Activated T-helper 1 cell treated with anti-CD3 and anti-CD28 coated beads, Interleukin-12 subunit alpha, Interleukin-12 subunit beta, Interleukin-2, Interleukin-4 antibody, amounts not matched to agents 30 ng/mL and 10 ng/mL and 1 ng/mL, durations not matched to agents 14 hours and 24 hours and 36 hours (primary cell): ENCODE measurements at regions not wholly inside any gene's neighbourhood (a gene's known extent, or its start where the extent isn't known, plus 50 kb on each side); places are given as distances from the start of the nearest gene placed in this dataset.

Experiments
- DNase-seq: peaks from one replicate; pipeline ENCODE4 v3.0.0; 2021; ENCODE audit warnings: low spot score
- H3K27ac Mint-ChIP-seq: one replicate; pipeline ENCODE4 v1.8.0; 2021; ENCODE audit warnings: mild to moderate bottlenecking, mixed read lengths
- H3K27me3 Mint-ChIP-seq: one replicate; pipeline ENCODE4 v1.8.0; 2022; ENCODE audit warnings: mild to moderate bottlenecking, moderate library complexity, mixed read lengths; ENCODE audit not compliant: insufficient read depth
- H3K36me3 Mint-ChIP-seq: one replicate; pipeline ENCODE4 v1.8.0; 2021; ENCODE audit warnings: low read depth, mixed read lengths
- H3K4me1 Mint-ChIP-seq: one replicate; pipeline ENCODE4 v1.8.0; 2021; ENCODE audit warnings: low read depth, mixed read lengths
- H3K4me3 Mint-ChIP-seq: one replicate; pipeline ENCODE4 v1.8.0; 2021; ENCODE audit warnings: mild to moderate bottlenecking, moderate library complexity, mixed read lengths
- H3K9me3 Mint-ChIP-seq: one replicate; pipeline ENCODE4 v1.8.0; 2021; ENCODE audit warnings: mixed read lengths
- intact Hi-C: fragments of 100-400 bp; cut with micrococcal nuclease; formaldehyde crosslinking; loops from one replicate; pipeline ENCODE4 v1.15.1; 2024

DNA sequence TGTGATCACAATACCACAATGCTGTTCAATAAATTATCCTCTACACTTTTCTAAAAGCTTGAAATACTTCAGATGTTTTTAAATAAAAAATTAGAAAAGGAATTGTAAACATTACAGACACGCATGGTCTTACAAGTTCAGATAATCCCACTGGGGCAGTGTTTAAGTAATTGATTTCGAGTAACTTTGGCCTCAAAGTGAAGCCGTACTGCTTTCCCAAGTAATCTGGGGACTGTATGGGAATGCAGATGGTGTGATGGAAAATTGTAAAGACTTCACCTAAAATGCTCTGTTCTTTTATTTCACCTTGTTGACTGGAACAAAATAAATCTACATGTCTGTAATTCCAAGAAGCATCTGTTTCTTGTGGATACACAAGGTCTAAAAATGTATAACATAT is 401.7 kb upstream of the LYPLAL1 start:
- Mint-ChIP-seq H3K4me1 (no peaks in the 10 kb centered on the region), H3K36me3 (no peaks in the 10 kb centered on the region), H3K4me3 (no peak overlapping the region), H3K27ac (no peak overlapping the region), H3K9me3 (no peaks in the 10 kb centered on the region), H3K27me3 (no peaks in the 10 kb centered on the region)
- no peak for DNase-seq
- intact Hi-C loops: no loop called here

DNA sequence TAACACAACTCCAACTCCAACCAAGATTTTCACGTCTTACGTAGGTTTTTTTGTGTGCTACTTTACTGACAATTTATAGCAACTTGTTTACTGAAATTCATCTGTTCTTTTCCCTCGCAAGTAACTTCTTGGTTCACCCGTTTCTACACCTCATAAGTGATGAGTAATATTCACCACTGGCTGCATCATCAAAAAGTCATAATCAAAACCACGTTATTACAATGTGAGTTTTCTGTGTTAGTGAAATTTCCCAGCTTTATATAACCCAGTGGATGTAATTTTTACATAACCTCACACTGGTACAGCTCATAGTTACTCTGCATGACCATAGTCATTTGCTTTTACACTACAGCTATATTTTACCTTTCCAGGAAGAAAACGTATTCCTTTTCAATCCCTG is 401.1 kb upstream of the LYPLAL1 start:
- intact Hi-C loops: no loop called here
- Mint-ChIP-seq H3K9me3 (no peaks in the 10 kb centered on the region), H3K4me3 (no peak overlapping the region), H3K27ac (no peak overlapping the region), H3K27me3 (no peaks in the 10 kb centered on the region), H3K4me1 (no peaks in the 10 kb centered on the region), H3K36me3 (no peaks in the 10 kb centered on the region)
- DNase-seq: no peak

DNA sequence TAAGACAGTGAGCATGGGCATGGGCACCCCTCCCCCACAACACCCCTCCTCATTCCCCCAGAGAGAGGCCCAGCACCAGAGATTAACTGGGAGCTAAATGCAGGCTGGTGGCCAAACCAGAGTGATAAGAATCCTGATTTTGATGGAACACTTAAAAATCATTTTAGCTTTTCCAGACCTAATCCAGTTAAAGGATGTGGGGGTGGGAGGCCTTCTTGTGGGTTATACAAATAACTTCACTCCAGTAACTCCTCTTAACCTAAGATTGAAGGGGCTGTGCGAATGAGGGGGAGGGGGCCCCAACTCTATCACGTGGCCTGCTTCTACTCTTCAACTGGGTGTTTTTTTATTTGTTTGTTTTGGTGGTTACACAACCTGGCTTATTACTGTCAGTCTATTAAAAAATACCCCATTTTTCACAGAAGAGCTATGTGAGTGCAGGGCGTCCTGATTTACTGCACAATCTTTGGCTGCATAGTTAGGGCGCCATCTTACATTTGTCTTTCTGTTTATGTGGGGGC is 398.1 kb upstream of the LYPLAL1 start:
- Mint-ChIP-seq H3K9me3 (no peaks in the 10 kb centered on the region), H3K27me3 (no peaks in the 10 kb centered on the region), H3K4me3 (no peak overlapping the region), H3K4me1 (no peaks in the 10 kb centered on the region), H3K36me3 (no peaks in the 10 kb centered on the region), H3K27ac (no peak overlapping the region)
- no peak for DNase-seq
- intact Hi-C loops: no loop called here

DNA sequence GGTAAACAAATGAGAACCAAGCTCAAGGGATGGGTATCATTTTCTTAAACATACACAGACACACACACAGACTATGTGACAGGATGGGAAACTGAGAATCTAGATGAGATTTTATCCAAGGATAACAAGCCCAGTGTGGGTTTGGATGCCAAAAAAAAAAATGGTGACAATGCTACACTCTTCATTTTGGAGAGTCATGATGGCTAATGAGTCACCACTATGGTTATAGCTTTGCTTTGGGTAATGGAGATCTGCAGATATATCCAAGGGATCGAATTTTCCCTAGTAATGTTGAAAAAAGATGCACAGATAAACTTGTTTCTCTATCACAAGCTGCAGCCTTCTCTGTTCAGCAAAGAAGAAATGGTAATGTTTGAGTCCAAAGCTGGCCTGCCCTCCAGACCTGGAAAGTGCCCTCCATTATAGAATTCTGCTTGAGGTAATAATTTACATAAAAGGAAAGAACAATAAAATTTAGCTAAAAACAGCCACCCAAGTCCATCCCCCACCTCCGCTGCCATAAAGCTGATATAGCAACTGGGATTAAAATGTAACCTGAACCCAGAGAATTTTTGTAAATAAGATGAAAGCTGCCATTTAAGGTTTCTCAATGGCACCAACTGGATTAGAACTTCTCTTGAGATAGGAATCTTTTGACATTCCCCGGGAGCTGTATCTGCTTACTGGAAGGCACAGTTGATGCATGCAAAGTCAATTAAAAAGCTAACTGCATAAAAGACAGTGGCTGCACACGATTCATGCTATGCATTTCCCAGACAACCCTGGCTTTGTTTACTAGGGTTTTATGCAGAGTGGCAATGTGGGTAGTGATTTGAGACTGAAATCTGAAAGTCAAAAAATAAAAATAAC is 395.2 kb upstream of the LYPLAL1 start:
- intact Hi-C loops: no loop called here
- H3K36me3 Mint-ChIP-seq: no peaks in the 10 kb centered on the region
- no peaks in the 10 kb centered on the region for H3K27me3 Mint-ChIP-seq
- H3K4me1 Mint-ChIP-seq: no peaks in the 10 kb centered on the region
- H3K4me3 Mint-ChIP-seq: no peak overlapping the region
- DNase-seq: no peak
- H3K27ac Mint-ChIP-seq: no peak overlapping the region
- H3K9me3 Mint-ChIP-seq: no peaks in the 10 kb centered on the region

DNA sequence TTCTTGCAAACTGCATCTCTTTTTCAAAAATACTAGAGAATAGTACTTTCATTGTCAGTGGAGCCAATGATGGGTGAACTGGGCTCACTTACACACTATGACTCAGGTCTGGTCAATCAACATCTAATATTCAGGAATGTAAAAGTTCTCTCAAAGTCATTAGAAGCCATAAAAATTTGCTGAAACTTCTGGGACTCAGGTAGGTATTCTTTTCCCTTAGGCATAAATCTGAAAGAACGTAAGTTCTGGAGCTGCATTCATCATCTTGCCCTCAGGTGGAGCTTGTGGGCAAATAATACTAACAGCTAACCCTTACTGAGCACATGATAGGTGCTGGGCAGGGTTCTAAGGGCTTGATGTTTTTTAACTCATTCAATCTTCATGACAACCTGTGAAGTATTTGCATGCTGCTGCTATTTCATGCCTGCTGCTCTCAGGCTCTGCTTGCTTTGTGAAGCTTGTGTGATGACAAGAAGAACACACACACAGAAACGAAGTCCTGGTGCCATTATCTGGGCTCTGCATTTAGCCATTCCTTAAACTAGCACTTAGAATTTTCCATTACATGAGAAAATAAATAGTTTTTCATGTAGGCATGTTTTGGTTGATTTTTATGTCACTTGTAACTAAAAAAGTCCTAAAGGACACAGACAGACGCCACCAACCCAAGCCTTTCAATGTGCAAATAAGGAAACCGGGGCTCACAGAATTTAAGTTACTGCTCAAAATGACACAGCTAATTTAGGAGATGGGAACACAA is 394.2 kb upstream of the LYPLAL1 start:
- Mint-ChIP-seq H3K27me3 (no peaks in the 10 kb centered on the region), H3K9me3 (no peaks in the 10 kb centered on the region), H3K36me3 (no peaks in the 10 kb centered on the region), H3K4me1 (no peaks in the 10 kb centered on the region), H3K4me3 (no peak overlapping the region), H3K27ac (no peak overlapping the region)
- DNase-seq: no peak
- intact Hi-C loops: no loop called here

DNA sequence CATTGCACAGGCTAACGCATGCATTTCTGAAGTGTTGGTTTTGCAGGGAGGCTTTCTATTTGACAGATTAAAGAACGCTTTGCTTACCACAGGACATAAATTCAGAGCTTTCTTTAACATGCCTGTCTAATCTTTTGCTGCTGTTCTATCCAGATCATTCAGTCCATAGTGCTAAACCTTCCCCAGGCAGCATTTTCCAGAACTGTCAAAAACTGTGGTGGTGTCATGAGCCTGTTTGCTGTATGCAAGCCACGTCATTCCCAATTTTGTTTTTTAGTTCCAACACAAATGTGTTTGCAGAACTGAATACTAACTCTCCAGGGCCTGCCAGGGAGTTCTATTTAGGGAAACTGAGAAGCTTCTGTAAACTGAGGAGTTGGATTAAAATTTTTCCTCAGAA is 390.5 kb upstream of the LYPLAL1 start:
- Mint-ChIP-seq H3K27ac (no peak overlapping the region), H3K4me3 (no peak overlapping the region), H3K27me3 (no peaks in the 10 kb centered on the region), H3K4me1 (no peaks in the 10 kb centered on the region), H3K36me3 (no peaks in the 10 kb centered on the region), H3K9me3 (no peaks in the 10 kb centered on the region)
- intact Hi-C loops: no loop called here
- no peak for DNase-seq

DNA sequence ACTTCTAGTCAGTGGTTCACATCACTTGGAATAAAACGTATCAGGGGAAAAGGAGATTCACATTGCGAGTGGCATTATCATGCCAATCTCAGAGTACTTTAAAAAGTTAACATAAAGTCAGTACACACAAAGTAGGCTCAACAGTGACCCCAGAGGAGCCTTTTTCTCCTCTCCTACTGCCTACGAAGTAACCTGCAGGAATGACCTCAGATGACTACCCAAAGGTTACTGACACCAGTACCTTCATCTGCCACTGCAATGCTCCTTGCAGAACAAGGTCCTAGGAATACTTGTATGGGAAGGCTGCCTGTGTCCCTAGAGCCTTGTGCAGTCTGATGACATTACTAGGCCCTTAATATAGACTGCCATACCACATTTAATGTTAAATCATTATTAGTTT is 389.8 kb upstream of the LYPLAL1 start:
- H3K27me3 Mint-ChIP-seq: no peaks in the 10 kb centered on the region
- intact Hi-C loops: no loop called here
- no peak overlapping the region for H3K27ac Mint-ChIP-seq
- no peaks in the 10 kb centered on the region for H3K4me1 Mint-ChIP-seq
- DNase-seq: no peak
- H3K4me3 Mint-ChIP-seq: no peak overlapping the region
- H3K9me3 Mint-ChIP-seq: no peaks in the 10 kb centered on the region
- H3K36me3 Mint-ChIP-seq: no peaks in the 10 kb centered on the region

DNA sequence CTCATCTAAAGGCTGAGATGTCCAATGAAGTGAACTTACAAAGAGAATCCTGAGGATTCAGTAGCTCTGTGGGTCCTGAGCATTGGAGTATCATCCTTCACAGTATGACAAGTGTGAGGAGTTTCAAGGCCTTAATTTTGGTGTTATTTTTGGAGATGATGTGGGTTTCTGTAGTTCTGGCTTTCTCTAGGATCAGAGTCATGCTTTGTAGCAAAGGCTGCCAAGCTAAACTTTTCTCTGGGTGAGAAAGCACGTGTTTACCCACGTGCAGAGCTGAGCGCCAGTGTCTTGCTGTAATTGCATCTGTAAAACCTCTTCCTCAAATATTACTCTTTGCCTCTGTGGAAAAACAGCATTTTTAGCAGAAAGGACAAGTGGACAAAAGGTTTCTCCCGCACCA is 387.8 kb upstream of the LYPLAL1 start:
- Mint-ChIP-seq H3K4me1 (no peaks in the 10 kb centered on the region), H3K4me3 (no peak overlapping the region), H3K27me3 (no peaks in the 10 kb centered on the region), H3K27ac (no peak overlapping the region), H3K9me3 (no peaks in the 10 kb centered on the region), H3K36me3 (no peaks in the 10 kb centered on the region)
- no peak for DNase-seq
- intact Hi-C loops: no loop called here

DNA sequence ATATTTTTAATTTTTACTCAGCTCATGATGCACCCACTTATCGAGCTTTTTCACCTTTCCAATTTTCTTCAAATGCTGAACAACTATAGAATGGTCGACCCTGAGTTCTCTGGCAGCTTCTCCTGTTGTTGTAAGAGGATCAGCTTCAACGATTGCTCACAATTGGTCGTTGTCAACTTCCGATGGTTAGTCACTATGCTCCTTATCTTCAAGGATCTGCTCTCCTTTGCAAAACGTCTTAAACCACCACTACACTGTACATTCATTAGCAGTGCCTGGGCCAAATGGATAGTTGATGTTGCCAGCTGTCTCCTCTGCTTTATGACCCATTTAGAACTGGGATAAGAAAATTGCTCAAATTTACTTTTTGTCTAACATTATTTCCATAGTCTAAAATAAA is 385.9 kb upstream of the LYPLAL1 start:
- Mint-ChIP-seq H3K27me3 (no peaks in the 10 kb centered on the region), H3K4me1 (no peaks in the 10 kb centered on the region), H3K27ac (no peak overlapping the region), H3K36me3 (no peaks in the 10 kb centered on the region), H3K9me3 (no peaks in the 10 kb centered on the region), H3K4me3 (no peak overlapping the region)
- no peak for DNase-seq
- intact Hi-C loops: no loop called here

DNA sequence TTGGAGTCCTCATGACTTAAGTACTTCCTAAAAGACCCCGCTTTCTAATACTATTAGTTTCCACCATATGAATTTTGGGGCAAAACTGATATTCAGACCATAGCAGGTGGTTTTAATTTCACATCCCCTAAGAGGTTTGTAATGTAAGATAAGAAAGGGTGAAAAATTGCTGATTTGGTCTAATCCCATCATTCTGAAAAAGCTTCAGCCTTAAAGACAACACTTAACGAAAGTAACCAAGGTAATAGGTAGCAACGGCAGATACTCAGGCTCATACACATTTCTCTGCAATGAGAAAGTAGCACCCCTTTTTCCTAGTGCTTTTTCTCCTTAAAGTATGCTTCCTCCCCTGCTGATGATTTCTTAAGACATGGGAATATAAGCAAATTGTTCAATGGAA is 376.9 kb upstream of the LYPLAL1 start:
- no peak overlapping the region for H3K4me3 Mint-ChIP-seq

DNA sequence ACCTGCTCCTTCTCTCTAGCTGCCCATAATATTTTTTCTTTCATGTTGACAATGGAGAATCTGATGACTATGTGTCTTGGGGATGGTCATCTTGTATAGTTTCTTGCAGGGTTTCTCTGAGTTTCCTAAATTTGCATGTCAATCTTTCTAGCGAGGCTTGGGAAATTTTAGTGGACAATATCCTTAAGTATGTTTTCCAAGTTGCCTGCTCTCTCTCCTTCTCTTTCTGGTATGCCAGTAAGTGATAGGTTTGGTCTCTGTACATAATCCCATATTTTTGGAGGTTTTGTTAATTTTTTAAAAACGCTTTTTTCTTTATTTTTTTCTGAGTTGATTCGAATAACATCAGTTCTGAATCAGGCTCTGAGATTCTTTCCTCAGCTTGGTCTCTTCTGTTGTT is 370.9 kb upstream of the LYPLAL1 start:
- intact Hi-C loops: no loop called here
- no peak for DNase-seq
- H3K27ac Mint-ChIP-seq: no peak overlapping the region
- H3K9me3 Mint-ChIP-seq: no peaks in the 10 kb centered on the region
- no peaks in the 10 kb centered on the region for H3K36me3 Mint-ChIP-seq
- no peaks in the 10 kb centered on the region for H3K4me1 Mint-ChIP-seq
- no peak overlapping the region for H3K4me3 Mint-ChIP-seq
- no peaks in the 10 kb centered on the region for H3K27me3 Mint-ChIP-seq

More for the DNA sequence above, 376.9 kb upstream of the LYPLAL1 start:
- no peaks in the 10 kb centered on the region for H3K9me3 Mint-ChIP-seq
- no peaks in the 10 kb centered on the region for H3K36me3 Mint-ChIP-seq
- H3K4me1 Mint-ChIP-seq: no peaks in the 10 kb centered on the region
- intact Hi-C loops: no loop called here
- H3K27ac Mint-ChIP-seq: no peak overlapping the region
- DNase-seq: no peak
- no peaks in the 10 kb centered on the region for H3K27me3 Mint-ChIP-seq

DNA sequence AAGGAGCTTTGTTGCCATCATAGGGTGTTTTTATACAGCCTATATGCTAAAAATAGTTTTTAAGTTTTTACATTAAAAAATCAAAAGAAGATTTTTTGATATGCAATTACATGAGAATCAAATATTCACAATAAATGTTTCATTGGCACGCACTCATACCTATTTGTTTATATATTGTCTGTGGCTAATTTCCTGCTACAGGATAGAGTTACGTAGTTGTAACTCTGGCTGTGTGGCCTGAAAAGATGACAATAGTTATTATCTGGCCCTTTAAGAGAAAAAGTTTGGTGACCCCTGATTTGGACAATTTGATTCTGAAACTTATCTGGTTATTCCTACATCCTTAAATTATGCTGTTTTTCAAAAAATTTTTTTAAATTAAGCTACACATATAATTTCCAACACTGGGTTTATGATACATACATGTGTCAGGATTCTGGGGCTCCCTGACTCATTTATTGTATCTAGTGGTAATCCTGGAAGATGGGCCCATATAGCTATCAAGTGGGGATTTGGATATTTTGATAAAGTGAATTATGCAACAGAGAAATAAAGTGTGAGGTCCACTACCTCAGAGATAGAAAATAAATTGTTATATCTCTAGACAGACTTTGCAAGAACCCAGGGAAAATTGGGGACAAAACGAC is 370.2 kb upstream of the LYPLAL1 start:
- H3K9me3 Mint-ChIP-seq: no peaks in the 10 kb centered on the region
- no peaks in the 10 kb centered on the region for H3K36me3 Mint-ChIP-seq
- H3K4me1 Mint-ChIP-seq: no peaks in the 10 kb centered on the region
- no peak for DNase-seq
- intact Hi-C loops: no loop called here
- no peak overlapping the region for H3K4me3 Mint-ChIP-seq
- H3K27me3 Mint-ChIP-seq: no peaks in the 10 kb centered on the region
- no peak overlapping the region for H3K27ac Mint-ChIP-seq
